ENCODE measurements at regions not wholly inside any gene's neighbourhood (a gene's known extent, or its start where the extent isn't known, plus 50 kb on each side); places are given as distances from the start of the nearest gene placed in this dataset.

DNA sequence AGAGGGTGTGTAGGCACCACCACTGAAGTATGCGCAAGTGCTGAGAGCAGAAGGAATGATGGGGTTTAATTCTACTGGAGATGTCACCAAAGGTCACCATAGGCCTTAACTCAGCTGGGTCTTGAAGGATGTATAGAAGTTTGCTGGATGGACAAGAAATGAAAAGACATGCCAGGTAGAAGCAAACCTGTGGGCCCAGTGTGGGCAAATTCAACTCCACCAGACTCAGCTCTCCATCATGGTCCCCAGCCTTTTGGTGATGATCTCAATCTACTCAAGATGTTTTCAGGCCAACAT, 124.5 kb downstream of the SNX5 start:
- H3K27ac ChIP-seq (ENCODE audit: poor library complexity, severe bottlenecking): peak overlapping the region; percentile 85
- DNase-seq (ENCODE audit: low spot score): no peak

DNA sequence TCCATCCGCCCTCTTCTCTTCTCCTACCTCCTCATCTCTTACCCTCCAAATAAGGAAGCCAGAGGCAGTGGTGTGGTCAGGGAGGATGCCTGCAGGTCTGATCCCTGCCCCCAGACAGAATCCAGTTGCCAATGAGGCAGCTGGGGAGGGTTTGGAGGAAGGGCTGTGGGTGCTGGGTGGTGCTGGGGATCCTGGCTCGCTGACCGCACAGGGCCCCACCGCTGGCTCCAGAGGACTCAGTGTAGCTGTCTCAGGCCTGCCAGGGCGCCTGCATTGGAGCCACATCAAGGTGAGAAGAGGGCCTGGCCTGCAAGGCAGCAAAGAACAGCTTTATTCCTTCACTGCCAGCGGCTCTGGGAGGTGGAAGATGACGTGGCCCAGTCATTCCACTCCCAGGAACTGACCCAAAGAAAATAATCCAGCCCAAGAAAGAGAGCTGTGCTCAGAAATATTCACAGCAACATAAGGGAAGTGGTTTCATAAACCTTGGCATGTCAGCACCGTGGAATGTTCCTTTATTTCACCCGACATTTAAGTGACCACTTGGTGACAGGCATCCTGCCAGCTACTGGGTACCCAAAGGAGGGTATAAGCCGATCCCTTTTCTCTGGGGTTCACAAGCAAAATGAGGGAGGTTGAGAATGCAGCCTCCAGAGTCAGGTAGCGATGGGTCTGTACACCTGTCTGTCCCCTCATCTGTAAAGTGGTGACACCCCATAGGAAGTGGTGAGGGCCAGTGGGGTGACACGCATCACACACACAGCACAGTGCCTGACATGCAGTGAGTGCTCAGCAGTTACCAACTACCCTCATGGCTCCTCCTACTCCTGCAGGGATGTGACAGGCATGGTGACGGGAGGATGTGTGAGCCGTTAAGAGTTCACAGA, 125.1 kb downstream of the SNX5 start:
- DNase-seq (ENCODE audit: low spot score): no peak
- H3K27me3 ChIP-seq (ENCODE audit: insufficient read depth, poor library complexity, severe bottlenecking): no peaks in the 10 kb centered on the region
- no peak overlapping the region for H3K4me3 ChIP-seq (ENCODE audit: severe bottlenecking)
- H3K4me1 ChIP-seq (ENCODE audit: insufficient read depth, poor library complexity, severe bottlenecking): peaks cover 15% of the 10 kb centered on the region
- H3K9me3 ChIP-seq (ENCODE audit: severe bottlenecking): peaks cover 6% of the 10 kb centered on the region
- TF ChIP-seq, protein P1, sequence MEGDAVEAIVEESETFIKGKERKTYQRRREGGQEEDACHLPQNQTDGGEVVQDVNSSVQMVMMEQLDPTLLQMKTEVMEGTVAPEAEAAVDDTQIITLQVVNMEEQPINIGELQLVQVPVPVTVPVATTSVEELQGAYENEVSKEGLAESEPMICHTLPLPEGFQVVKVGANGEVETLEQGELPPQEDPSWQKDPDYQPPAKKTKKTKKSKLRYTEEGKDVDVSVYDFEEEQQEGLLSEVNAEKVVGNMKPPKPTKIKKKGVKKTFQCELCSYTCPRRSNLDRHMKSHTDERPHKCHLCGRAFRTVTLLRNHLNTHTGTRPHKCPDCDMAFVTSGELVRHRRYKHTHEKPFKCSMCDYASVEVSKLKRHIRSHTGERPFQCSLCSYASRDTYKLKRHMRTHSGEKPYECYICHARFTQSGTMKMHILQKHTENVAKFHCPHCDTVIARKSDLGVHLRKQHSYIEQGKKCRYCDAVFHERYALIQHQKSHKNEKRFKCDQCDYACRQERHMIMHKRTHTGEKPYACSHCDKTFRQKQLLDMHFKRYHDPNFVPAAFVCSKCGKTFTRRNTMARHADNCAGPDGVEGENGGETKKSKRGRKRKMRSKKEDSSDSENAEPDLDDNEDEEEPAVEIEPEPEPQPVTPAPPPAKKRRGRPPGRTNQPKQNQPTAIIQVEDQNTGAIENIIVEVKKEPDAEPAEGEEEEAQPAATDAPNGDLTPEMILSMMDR (IDR thresholded peaks at IDR 0.05; ENCODE audit: poor library complexity, severe bottlenecking): no peak
- peak; percentile 85 for ATAC-seq (ENCODE audit: low read depth)
- no peaks in the 10 kb centered on the region for H3K36me3 ChIP-seq (ENCODE audit: low read depth)
- peak overlapping the region; percentile 85 for H3K27ac ChIP-seq (ENCODE audit: poor library complexity, severe bottlenecking)

More for the DNA sequence above, 124.5 kb downstream of the SNX5 start:
- H3K4me1 ChIP-seq (ENCODE audit: insufficient read depth, poor library complexity, severe bottlenecking): peaks cover 21% of the 10 kb centered on the region
- H3K4me3 ChIP-seq (ENCODE audit: severe bottlenecking): no peak overlapping the region
- TF ChIP-seq, protein P1 (IDR thresholded peaks at IDR 0.05; ENCODE audit: poor library complexity, severe bottlenecking): no peak
- H3K36me3 ChIP-seq (ENCODE audit: low read depth): no peaks in the 10 kb centered on the region
- ATAC-seq (ENCODE audit: low read depth): no peak
- no peaks in the 10 kb centered on the region for H3K27me3 ChIP-seq (ENCODE audit: insufficient read depth, poor library complexity, severe bottlenecking)
- H3K9me3 ChIP-seq (ENCODE audit: severe bottlenecking): peaks cover 6% of the 10 kb centered on the region

DNA sequence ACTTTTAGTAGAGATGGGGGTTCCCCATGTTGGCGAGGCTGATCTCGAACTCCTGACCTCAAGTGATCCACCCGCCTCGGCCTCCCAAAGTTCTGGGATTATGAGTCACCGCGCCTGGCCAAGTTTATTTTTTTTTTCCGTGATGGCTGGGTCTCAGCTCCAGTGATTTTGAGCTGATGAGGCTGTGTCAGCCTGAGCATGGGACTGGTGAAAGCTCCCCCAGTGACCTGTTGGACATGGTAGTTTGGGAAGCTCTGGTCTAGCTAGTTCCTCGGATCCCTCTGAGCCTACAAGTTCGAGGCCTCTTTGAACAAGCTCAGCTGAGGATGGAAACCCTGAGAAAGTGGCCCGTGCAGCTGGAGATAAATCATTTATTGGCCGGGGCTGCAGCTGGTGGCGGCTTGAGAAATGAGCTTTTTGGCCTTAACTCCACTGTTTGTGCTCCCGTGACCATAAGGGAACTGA, 126.8 kb downstream of the SNX5 start:
- Histone ChIP-seq H3K36me3 (ENCODE audit: low read depth) (no peaks in the 10 kb centered on the region), H3K27ac (ENCODE audit: poor library complexity, severe bottlenecking) (peak overlapping the region; percentile 85), H3K9me3 (ENCODE audit: severe bottlenecking) (peaks cover 6% of the 10 kb centered on the region), H3K27me3 (ENCODE audit: insufficient read depth, poor library complexity, severe bottlenecking) (no peaks in the 10 kb centered on the region), H3K4me3 (ENCODE audit: severe bottlenecking) (no peak overlapping the region), H3K4me1 (ENCODE audit: insufficient read depth, poor library complexity, severe bottlenecking) (peaks cover 15% of the 10 kb centered on the region)
- no peak for ATAC-seq (ENCODE audit: low read depth)
- DNase-seq (ENCODE audit: low spot score): no peak
- TF ChIP-seq, protein P1 (IDR thresholded peaks at IDR 0.05; ENCODE audit: poor library complexity, severe bottlenecking): no peak

DNA sequence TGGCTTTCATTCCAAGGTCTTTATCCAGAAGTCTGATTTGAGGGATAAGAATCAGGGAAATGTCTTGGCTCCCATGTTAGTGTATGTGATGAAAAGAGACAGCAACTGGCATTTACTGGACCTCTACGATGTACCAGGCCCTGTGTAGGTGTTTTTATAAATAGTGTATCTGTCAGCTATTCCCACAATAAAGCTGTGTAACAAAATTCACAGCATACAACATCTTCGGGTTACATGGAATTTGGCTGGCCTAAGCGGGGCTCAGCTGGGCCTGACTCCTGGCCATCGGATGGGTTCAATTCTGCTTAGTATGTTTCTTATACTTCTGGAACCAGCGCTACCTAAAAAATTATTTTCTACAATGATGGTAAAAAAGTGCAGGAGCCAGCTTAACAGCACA, 128.2 kb downstream of the SNX5 start:
- Histone ChIP-seq H3K4me1 (ENCODE audit: insufficient read depth, poor library complexity, severe bottlenecking) (peaks cover 21% of the 10 kb centered on the region), H3K4me3 (ENCODE audit: severe bottlenecking) (no peak overlapping the region)

More for the DNA sequence above, 128.2 kb downstream of the SNX5 start:
- no peak for DNase-seq (ENCODE audit: low spot score)
- ATAC-seq (ENCODE audit: low read depth): no peak
- Histone ChIP-seq H3K27me3 (ENCODE audit: insufficient read depth, poor library complexity, severe bottlenecking) (no peaks in the 10 kb centered on the region), H3K9me3 (ENCODE audit: severe bottlenecking) (peaks cover 6% of the 10 kb centered on the region), H3K27ac (ENCODE audit: poor library complexity, severe bottlenecking) (no peak overlapping the region), H3K36me3 (ENCODE audit: low read depth) (no peaks in the 10 kb centered on the region)
- TF ChIP-seq, protein P1 (IDR thresholded peaks at IDR 0.05; ENCODE audit: poor library complexity, severe bottlenecking): no peak

Measured in RWPE2 (cell line).